CD4-positive, alpha-beta T cell treated with Interleukin-17A for 1 hour (primary cell): ENCODE measurements at regions not wholly inside any gene's neighbourhood (a gene's known extent, or its start where the extent isn't known, plus 50 kb on each side); places are given as distances from the start of the nearest gene placed in this dataset.
"Not testable (repeated sequence)": the region's sequence is repeated elsewhere in the genome, so short reads cannot be mapped to it uniquely, and the experiment has no call there.

Experiments
- DNase-seq: peaks from one replicate; pipeline ENCODE4 v3.0.0-alpha.2; 2020

DNA sequence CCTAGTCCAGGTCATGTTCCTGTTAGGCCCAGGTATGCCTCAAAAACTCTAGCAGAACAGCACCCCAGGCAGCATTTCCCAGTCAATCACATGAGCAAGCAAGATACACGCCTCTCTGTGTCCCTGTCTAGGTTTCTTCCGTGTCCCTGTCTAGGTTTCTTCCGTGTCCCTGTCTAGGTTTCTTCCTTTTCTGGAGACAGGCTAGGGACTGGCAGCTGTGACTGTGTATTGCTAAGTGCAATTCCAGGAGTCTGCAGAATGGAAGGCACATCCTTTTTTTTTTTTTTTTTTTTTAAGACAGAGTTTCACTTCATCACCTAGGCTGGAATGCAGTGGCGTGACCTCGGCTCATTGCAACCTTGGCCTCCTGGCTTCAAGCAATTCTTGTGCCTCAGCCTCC lies 77.6 kb downstream of the SETD4 start:
- no peak for DNase-seq

DNA sequence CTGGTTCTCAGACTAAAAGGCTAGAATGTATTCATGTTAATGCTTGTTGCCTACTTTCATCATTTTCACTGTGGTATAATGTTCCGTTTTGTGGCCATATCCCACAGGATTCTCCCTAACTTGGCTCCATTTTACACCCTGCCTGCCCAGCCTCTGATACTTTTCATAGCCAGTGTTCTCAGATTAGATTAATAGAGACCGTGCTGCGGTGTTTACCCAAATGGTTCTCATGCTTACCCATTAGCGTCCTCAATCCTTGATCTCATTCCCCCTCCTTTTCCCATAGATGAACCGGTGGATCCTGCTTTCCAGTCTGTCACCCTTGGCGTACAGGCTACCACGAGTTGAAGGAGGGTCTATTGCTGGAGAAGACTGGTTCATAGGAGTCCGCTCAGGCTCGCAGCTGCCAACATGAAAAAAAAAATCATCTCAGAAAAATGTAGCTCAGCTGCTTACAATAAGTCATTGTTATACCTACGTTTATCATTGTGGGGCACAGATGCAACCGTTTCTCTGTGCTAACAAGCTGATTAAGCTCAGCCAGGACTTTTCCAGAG lies 78.7 kb downstream of the SETD4 start:
- DNase-seq, result no peak

DNA sequence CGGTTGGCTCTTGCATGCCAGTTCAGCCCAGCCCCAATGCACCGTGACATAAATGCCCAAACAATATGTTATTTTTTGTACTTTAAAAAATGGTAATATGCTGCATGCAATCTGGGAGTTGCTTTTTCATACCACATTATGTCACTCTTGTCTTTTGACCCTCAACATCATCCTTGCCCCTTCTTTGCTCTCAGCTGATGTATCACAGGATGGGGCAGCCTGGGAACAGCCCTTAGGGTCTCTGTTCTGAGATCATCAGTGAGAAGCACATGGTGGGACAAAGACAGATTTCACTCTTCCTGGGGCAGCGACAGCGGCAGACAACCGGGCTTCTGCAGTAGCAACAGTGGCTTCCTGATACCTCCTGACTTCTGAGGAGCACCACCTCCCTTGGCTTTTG lies 79.5 kb downstream of the SETD4 start:
- DNase-seq, result no peak

DNA sequence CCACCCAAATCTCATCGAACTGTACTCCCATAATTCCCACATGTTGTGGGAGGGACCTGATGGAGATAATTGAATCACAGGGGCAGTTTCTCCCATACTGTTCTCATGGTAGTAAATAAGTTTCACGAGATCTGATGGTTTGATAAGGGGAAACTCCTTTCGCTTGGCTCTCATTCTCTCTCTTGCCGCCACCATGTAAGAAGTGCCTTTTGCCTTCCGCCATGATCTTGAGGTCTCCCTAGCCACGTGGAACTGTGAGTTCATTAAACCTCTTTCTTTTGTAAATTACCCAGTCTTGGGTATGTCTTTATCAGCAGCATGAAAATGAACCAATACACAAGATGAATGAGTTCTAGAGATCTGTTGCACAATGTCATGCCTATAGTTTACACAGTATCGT lies 82.5 kb downstream of the SETD4 start:
- DNase-seq, result not testable (repeated sequence)

DNA sequence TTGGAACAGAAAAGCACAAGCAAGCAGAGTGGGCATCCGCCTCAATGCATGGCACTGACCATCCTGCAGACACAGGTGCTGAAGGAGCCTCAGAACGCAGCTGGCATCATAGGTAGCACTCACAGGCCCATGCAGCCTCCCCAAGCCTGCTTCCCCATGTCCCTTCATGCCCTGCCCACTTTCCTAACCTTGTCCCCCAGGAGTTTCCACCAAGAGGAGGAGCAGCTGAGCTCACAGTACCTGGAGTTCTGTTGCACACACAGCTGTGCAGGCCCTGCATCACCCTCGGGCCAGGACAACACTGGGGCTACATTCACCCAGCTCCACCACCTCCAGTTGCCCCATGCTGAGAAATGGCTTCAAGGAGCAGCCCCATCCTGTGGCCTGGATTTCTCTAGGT lies 83.4 kb downstream of the SETD4 start:
- DNase-seq, result no peak

DNA sequence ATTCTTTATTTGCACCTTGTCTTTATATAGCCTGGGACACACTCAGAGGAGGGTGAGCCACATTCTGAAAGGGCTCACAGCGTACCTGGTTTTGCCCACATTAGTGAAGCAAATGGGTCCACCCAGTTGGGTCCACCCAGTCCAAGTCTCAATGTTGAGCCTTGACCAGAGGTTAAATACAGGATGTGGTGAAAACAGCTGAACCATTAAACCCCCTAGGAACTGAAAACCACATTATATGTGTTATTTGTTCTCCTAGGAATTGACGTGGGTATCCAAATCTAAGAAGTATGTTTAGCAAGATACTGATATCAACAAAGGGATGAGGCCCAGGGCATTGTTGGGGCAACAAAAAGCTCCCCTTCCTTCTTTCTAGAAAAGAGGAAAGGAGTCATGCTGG lies 83.8 kb downstream of the SETD4 start:
- no peak for DNase-seq

DNA sequence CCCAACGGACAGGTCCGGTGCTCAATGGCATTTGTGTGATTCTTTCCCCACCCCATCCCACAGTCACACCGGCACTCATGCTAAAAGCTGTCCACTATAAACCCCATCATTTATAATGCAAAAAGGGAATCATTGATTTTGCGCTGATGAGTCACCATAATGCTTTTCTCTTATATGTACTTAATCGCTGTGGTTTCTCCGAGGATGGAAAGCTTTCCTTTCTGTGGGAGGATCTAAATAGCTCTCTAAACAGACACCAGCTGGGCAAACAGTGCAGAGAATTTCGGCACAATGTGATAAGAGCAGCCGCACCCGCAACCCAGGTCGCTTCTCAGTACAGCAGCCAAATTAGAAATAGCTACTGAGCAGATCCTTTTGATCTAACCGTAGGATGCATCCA lies 85.6 kb downstream of the SETD4 start:
- DNase-seq, result no peak

DNA sequence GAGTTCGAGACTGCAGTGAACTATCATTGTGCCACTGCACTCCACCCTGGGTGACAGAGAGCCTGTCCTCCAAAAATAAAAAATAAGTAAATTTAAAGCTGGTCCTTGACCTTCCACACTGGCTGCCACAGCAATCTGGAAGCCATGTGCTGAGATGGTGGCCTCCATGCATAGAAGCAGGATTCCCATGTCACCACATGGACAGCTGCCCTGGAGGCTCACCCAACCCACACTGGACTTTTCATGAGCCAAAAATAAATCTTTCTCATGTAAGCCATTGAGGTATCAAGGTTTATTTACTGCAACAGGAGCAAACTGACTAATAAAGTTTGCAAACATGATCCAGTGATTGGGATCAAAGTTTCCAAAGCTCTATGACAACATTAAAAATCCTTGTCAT lies 88.5 kb downstream of the SETD4 start:
- DNase-seq, result no peak

DNA sequence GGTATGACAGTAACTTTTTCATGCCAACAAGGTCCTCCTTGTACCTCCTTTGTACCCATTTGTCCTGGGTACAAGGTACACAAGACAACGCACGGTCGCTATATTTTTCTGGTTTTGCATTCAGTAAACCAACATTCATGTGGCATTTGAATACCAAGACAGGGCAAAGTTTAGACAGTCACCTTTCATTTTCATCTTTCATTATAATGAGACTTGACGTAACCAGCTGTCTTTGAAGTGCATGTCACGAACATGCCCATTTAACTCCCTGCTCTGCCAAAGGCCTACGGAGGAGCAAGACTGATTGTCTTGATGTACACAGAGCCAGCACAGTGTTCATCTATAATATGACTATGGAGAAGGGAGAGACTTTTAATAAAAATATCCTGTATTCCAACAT lies 91.0 kb downstream of the SETD4 start:
- DNase-seq, result no peak

DNA sequence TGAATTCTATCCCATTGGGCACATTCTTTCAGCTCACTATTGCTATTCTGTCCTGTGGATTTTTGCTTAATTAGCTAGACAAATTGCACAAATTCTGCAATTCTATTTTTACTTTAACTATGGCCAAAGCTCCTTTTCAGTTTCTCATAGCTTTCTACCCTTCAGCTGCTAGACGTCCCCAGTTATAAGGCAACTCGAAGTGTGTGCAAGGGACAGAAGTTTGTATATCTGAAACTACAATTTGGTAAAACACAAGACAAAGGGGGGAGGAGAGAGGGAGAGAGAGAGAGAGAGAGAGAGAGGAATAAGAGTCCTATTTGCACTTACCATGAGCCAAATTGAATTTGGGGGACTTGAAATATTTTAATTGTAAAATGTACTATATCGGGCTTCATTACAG lies 91.8 kb downstream of the SETD4 start:
- DNase-seq, result no peak

DNA sequence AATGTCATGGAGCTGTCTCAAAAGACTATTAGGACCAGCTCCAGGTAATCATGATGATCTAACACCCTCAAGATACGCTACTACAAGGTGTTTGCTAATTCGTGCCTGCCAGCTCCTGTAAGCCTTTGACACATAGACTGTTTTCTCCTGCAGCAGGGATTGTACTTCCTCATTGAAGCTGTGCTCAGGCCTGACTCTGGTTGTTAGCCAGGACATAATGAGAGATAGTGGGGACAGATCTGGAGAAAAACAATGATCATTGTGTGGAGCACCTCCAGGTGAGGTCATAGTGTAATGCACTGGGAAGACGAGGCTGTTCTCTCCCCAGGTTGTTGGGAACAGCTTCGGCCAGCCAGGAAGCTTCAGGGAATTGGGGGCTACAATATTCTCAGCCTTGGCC lies 94.6 kb downstream of the SETD4 start:
- no peak for DNase-seq

DNA sequence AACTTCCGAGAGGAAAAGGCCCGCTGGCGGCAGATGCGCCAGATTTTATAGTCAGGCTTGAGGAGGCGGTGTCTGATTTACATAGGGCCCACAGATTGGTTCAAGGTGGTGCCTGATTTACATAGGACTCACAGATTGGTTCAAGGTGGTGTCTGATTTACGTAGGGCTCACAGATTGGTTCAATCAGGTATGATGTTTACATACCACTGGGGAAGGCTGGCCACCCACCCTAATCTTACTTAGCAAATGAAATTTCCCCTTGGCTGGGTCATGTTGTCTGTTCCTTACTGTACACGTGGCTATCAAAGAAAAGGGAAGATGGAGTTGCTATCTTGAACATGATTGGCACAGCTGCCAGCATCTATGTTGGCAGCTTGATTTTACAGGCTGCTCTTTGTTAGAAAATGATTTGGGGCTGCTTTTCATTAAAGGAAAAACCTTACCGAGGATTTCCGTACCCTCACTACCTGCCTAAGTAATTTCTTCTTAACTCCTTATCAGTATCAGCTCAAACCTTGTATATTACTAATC lies 96.3 kb downstream of the SETD4 start:
- DNase-seq, result no peak

DNA sequence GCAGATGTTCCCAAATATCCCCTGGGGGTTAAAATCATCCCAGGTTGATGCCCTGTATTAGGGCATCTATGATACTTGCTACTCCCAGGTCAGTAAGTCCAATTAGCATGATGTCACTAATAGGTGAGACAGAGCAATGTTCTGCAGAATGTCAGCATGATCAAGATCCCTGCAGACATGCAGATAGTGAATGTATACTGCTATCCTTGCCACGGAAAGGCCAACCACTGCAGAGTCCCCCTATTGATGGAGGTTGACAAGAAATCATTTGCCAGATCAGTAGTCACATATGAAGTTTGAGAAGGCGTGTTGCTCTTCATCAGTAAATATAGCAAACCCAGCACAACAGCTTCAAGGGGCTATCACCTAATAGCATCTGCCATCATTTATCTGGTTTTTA lies 97.4 kb downstream of the SETD4 start:
- DNase-seq, result no peak

DNA sequence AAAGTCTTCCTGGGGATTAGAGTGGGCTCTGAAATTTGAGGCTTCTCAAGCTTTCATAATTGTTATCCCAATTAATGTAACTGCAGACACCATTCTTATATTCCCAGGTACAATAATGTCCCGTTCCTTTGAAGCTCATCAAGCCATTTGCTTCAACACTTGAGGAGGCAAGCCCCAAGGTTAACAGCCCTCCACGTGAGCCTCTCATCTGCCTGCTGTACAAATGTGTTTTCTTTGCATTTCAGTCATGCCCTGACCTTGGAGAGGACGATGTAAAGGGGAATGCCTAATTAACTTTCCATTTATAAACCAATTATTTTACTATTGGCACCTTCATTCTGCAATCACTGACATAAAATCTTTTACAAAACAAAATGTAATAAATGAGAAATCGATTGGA lies 106.3 kb downstream of the SETD4 start:
- DNase-seq, result no peak

DNA sequence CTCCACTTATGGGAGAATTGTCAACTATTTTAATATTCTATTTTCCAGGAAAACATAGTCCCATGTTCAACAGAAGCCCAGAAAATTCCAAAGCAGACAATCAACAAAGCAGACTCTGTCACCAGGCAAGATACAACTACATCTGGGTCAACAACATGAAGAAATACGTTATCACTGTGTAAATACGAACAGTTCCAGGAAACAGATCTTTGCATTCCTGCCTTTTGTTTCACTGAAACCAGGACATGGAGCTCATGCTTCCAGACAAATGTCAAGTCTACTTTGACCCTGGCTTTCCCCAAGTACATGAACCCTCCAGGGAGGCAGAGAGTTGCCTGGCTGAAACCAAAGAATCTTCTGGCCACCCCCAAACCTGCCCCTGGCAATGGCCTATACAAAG lies 106.7 kb downstream of the SETD4 start:
- DNase-seq, result no peak

DNA sequence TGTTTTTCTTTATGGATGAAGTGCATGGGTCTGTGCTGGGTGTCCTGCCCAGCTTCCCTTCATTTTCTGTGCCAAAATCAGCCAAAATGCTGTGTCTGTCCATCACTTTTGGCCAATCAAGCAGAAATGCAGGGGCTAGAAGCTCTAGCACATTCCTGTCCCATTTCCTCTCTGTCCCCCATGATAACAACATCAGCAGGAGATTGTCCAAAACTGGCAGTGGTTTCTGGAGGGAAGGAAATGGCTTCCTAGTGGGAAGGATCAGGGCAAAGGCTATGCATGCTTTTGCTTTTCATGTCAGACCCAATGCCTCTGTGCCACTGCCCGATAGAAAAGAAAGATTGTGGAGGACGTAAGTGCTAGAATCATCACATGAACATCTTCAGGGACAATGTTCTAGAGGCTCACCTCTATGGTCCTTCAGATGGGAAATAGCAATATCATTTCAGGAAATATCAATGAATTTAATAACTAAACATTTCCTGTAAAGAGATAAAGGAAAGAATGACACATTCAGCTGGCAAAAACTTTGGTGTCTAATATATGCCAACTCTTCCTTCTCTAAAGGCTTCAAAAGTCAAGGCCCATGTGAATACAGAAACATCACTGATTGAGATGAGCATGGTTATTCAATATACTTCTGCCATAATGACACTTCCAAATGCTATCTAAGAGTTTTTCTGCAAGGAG lies 107.5 kb downstream of the SETD4 start:
- no peak for DNase-seq

DNA sequence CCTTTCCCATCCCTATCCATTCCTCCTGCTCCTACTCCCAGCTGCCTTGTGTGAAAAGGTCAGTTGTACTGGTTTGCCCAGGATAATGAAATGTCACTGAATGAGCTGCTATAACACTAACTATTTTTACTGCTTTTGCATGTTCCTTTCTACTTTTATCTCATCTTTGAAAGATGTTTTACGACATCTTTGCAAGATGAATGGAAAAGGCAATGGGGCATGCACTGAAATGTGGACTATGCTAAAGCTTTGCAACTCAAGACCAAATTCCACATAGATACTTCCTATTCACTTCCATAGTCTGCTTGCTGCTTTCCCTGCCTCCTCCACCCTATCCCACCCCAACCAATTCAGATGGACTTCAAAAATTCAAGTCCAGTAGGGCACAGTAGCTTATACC lies 111.3 kb downstream of the SETD4 start:
- DNase-seq, result no peak

DNA sequence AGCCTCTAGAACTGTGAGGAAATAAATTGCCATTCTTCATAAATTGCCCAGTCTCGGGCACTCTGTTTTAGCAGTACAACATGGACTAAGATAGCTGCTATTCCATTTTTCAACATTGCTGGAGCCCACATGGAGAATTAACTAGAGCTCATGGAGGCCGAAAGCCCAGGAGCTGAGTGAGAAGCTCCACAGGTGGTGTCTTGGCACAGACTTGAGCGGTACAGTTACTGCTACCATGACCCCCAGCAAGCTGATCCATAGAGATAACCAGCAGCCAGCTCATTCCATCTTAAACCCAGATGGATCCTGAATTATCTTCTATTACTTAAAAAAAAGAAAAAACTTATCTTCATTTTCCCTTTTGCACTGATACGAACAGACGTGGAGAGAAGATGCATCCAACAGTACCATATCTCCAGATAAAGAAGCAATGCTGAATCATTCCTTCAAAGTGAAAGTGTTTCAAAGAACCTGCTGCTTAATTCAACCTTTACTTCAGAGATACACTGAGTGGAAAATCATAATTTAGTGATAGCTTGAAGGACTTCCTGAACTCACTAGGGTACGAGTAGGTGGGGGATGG lies 115.1 kb downstream of the SETD4 start:
- no peak for DNase-seq

DNA sequence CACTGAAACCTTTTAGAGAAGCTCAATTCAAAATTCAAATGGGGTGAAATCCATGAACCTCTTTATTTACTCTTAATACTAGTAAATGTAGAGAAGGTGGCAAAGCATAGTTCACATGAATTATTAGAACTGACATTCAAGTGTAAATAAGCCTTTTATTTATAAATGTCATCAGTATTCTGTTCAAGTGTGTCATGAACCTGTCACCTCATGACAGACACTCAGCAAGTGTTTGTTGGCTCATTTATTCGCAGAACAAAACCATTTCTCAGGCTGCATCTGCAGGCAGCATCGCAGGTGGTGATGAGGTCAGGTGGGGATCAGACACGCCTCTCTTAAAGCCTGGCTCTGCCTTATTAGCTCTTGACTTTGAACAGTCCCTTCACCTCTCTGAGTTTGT lies 116.6 kb downstream of the SETD4 start:
- DNase-seq, result no peak

DNA sequence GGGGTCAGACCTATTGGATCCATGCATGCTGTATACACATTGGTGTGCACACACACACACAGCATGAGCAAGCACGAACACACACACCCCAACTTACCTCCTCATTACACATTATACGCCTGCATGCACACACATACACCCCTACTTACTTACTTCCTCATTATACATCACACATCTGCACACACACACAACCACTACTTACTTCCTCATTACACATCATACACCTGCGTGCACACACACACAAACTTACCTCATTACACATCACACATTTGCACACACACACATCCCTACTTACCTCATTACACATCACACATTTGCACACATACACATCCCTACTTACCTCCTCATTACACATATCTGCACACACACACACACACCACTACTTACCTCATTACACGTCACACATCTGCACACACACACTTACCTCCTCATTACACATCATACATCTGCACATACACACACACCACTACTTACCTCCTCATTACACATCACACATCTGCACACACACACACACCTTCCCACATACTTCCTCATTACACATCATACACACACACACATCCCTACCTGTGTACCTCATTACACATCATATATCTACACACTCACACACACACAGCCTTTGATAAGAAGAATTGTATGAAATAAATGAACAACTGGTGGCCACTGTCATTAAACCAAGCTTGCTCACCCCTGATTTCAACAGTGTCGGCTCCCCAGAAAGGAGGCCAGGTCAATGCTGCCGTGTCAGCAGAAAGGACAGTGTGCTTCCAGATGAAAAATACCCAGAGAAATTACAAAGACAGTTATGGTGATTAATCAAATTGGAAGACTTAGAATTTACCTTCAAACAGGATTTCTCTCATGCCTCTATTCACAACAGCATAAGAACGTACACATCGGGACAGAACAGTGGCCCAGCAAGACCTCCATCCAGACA lies 117.8 kb downstream of the SETD4 start:
- no peak for DNase-seq

DNA sequence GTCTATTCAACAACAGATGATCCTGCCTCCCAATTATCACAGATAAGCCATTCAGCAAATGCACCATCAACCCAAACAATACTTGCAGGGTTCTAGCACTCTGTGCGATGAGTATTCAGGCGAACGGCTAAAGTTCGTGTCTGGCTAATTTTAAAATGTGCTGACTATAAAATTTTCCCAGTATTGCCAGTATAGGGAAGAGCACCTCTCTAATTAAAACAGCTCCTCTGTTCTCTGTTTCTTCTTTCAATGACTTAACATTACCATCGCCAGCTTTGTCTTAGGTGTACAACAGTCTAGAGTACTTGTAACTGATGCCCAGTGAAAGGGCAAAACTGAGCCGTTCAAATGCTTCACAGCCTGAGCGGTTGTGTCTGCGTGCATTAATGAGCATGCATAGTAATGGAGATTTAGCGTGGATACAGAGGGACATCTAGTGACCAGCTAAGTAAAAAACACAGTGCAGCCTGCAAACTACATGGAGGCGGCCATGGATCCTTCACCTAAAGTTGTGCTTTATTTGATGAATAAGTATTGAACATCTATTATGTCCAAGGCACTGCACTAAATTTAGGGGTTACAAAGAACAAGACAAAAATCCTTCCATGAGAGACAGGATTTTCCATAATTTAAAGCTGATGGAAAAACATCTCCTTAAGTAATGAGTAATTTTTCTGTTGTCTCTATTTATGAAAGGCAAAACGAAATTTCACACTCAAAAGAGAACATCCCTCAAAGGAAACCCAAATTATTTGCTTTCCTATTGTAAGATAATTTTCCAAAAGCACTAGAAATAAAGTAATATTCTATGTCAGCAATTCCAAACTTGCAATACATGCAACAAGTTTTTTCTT lies 120.0 kb downstream of the SETD4 start:
- peak; percentile 12 for DNase-seq

DNA sequence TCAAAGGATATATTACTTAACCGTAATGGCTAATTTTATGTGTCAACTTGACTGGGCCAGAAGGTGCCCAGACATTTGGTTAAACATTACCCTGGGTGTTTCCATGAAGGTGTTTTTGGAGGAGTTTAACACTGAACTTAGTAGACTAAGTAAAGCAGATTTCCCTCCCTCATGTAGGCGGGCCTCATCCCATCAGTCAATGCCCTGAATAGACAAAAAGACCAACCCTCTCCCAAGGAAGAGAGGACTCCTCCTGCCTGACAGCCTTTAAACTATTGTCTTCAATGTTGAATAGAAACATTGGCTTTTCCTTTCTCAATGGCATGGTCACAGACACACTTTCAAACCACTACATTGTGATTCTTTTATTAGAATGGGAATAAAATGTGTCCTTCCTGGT lies 121.9 kb downstream of the SETD4 start:
- DNase-seq, result no peak

DNA sequence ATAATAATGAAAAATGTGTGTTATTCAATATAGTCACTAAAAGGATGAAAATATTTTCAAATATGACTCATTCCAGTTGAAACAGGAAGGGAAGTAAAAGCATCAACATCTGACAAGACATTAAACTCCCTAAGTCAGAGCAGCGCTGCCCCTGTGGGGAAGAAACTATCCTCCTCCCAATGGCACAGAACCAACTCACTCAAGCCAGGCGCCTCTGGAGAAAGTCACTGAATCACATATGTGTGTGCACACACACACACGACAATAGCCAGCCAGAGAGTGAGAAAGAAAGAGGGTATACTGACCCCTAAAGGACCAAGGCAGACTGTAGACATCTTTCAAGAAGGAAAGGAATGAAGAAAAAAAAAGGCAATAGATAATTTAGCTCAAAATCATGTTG lies 126.9 kb downstream of the SETD4 start:
- no peak for DNase-seq
